Rectal smooth muscle tissue (tissue), 1 donor: ENCODE measurements at regions not wholly inside any gene's neighbourhood (a gene's known extent, or its start where the extent isn't known, plus 50 kb on each side); places are given as distances from the start of the nearest gene placed in this dataset.

ENCODE experiments used
- H3K27ac ChIP-seq: one replicate; pipeline ENCODE4 v1.7.0; 2013; ENCODE audit warnings: low read depth, low read length, inconsistent platforms
- H3K27me3 ChIP-seq: one replicate; pipeline ENCODE4 v1.7.0; 2013; ENCODE audit warnings: low read length; ENCODE audit not compliant: control insufficient read depth, insufficient read depth
- H3K36me3 ChIP-seq: one replicate; pipeline ENCODE4 v1.7.0; 2013; ENCODE audit warnings: low read length; ENCODE audit not compliant: control insufficient read depth, insufficient read depth
- H3K4me1 ChIP-seq: one replicate; pipeline ENCODE4 v1.7.0; 2013; ENCODE audit warnings: low read length; ENCODE audit not compliant: control insufficient read depth, insufficient read depth
- H3K4me3 ChIP-seq: one replicate; pipeline ENCODE4 v1.7.0; 2013; ENCODE audit warnings: low read length
- H3K9ac ChIP-seq: one replicate; pipeline ENCODE4 v1.7.0; 2013; ENCODE audit warnings: low read length

- Histone ChIP-seq H3K27me3 (no peaks in the 10 kb centered on the region), H3K9ac (no peak overlapping the region), H3K36me3 (no peaks in the 10 kb centered on the region), H3K27ac (no peak overlapping the region), H3K4me3 (no peak overlapping the region), H3K4me1 (no peaks in the 10 kb centered on the region)
These were observed 307.1 kb downstream of the OSR1 start for GRCh38 chr2:19051203-19051831.

GRCh38 chr2:19050354-19050753 is 308.1 kb downstream of the OSR1 start:
- no peak overlapping the region for H3K9ac ChIP-seq
- no peaks in the 10 kb centered on the region for H3K36me3 ChIP-seq

GRCh38 chr2:19048593-19049266 is 309.7 kb downstream of the OSR1 start:
- H3K36me3 ChIP-seq, result no peaks in the 10 kb centered on the region
- H3K4me1 ChIP-seq, result no peaks in the 10 kb centered on the region
- H3K27ac ChIP-seq, result no peak overlapping the region
- H3K27me3 ChIP-seq, result no peaks in the 10 kb centered on the region
- no peak overlapping the region for H3K9ac ChIP-seq
- no peak overlapping the region for H3K4me3 ChIP-seq

More at GRCh38 chr2:19050354-19050753, 308.1 kb downstream of the OSR1 start:
- H3K4me3 ChIP-seq, result no peak overlapping the region
- H3K27ac ChIP-seq, result no peak overlapping the region
- no peaks in the 10 kb centered on the region for H3K27me3 ChIP-seq
- H3K4me1 ChIP-seq, result no peaks in the 10 kb centered on the region

GRCh38 chr2:19046986-19047780 is 311.2 kb downstream of the OSR1 start:
- Histone ChIP-seq H3K9ac (no peak overlapping the region), H3K4me1 (no peaks in the 10 kb centered on the region), H3K36me3 (no peaks in the 10 kb centered on the region), H3K27ac (no peak overlapping the region), H3K27me3 (no peaks in the 10 kb centered on the region), H3K4me3 (no peak overlapping the region)

- Histone ChIP-seq H3K27ac (no peak overlapping the region), H3K9ac (no peak overlapping the region), H3K4me1 (no peaks in the 10 kb centered on the region)
These were observed 313.3 kb downstream of the OSR1 start for GRCh38 chr2:19045151-19045550.

GRCh38 chr2:19043893-19044292 is 314.5 kb downstream of the OSR1 start:
- Histone ChIP-seq H3K4me3 (no peak overlapping the region), H3K36me3 (no peaks in the 10 kb centered on the region), H3K27me3 (no peaks in the 10 kb centered on the region), H3K9ac (no peak overlapping the region), H3K27ac (no peak overlapping the region), H3K4me1 (no peaks in the 10 kb centered on the region)

More at GRCh38 chr2:19045151-19045550, 313.3 kb downstream of the OSR1 start:
- Histone ChIP-seq H3K4me3 (no peak overlapping the region), H3K36me3 (no peaks in the 10 kb centered on the region), H3K27me3 (no peaks in the 10 kb centered on the region)

GRCh38 chr2:19041434-19042041 is 316.9 kb downstream of the OSR1 start:
- H3K4me3 ChIP-seq, result no peak overlapping the region
- no peak overlapping the region for H3K9ac ChIP-seq
- no peaks in the 10 kb centered on the region for H3K36me3 ChIP-seq
- no peaks in the 10 kb centered on the region for H3K4me1 ChIP-seq
- H3K27ac ChIP-seq, result no peak overlapping the region
- H3K27me3 ChIP-seq, result no peaks in the 10 kb centered on the region

- no peak overlapping the region for H3K27ac ChIP-seq
- no peak overlapping the region for H3K9ac ChIP-seq
These were observed 320.1 kb downstream of the OSR1 start for GRCh38 chr2:19038071-19039015.

GRCh38 chr2:19036091-19036490 is 322.3 kb downstream of the OSR1 start:
- Histone ChIP-seq H3K4me3 (no peak overlapping the region), H3K9ac (no peak overlapping the region), H3K4me1 (no peaks in the 10 kb centered on the region), H3K27me3 (no peaks in the 10 kb centered on the region), H3K36me3 (no peaks in the 10 kb centered on the region), H3K27ac (no peak overlapping the region)

More at GRCh38 chr2:19038071-19039015, 320.1 kb downstream of the OSR1 start:
- Histone ChIP-seq H3K36me3 (no peaks in the 10 kb centered on the region), H3K4me1 (no peaks in the 10 kb centered on the region), H3K27me3 (no peaks in the 10 kb centered on the region), H3K4me3 (no peak overlapping the region)

GRCh38 chr2:19035238-19035637 is 323.2 kb downstream of the OSR1 start:
- Histone ChIP-seq H3K4me3 (no peak overlapping the region), H3K4me1 (no peaks in the 10 kb centered on the region), H3K9ac (no peak overlapping the region), H3K36me3 (no peaks in the 10 kb centered on the region), H3K27me3 (no peaks in the 10 kb centered on the region), H3K27ac (no peak overlapping the region)

GRCh38 chr2:19033240-19033639 is 325.2 kb downstream of the OSR1 start:
- no peaks in the 10 kb centered on the region for H3K27me3 ChIP-seq
- no peaks in the 10 kb centered on the region for H3K36me3 ChIP-seq
- no peak overlapping the region for H3K9ac ChIP-seq
- H3K27ac ChIP-seq, result no peak overlapping the region
- H3K4me1 ChIP-seq, result no peaks in the 10 kb centered on the region
- no peak overlapping the region for H3K4me3 ChIP-seq
